Neural cell (in vitro differentiated cells): ENCODE measurements at regions not wholly inside any gene's neighbourhood (a gene's known extent, or its start where the extent isn't known, plus 50 kb on each side); places are given as distances from the start of the nearest gene placed in this dataset.

Experiments used
- H2AFZ ChIP-seq: fragments of 200-600, 300-800 bp; sonication (generic), shearing (Covaris generic); 2 replicates; pipeline ENCODE4 v1.6.0; 2014; ENCODE audit warnings: low read depth, mild to moderate bottlenecking, antibody characterized with exemption, low read length, moderate library complexity
- H3F3A ChIP-seq: fragments of 200-600 bp; shearing (Covaris generic); 2 replicates; pipeline ENCODE4 v1.6.1; 2016; ENCODE audit warnings: mild to moderate bottlenecking, moderate library complexity, mixed read lengths, antibody characterized with exemption, low read length; ENCODE audit not compliant: insufficient read depth, poor library complexity, severe bottlenecking
- H3K27ac ChIP-seq: fragments of 200-600, 300-800 bp; sonication (generic), shearing (Covaris generic); 2 replicates; pipeline ENCODE4 v1.5.1; 2014; ENCODE audit warnings: mild to moderate bottlenecking, low read length, moderate library complexity
- H3K27me3 ChIP-seq: fragments of 300-800, 200-600 bp; sonication (generic), shearing (Covaris generic); 2 replicates; pipeline ENCODE4 v1.6.0; 2014; ENCODE audit warnings: mild to moderate bottlenecking, low read depth, low read length, moderate library complexity; ENCODE audit not compliant: insufficient read depth
- H3K36me3 ChIP-seq: fragments of 300-800, 200-600 bp; sonication (generic), shearing (Covaris generic); 2 replicates; pipeline ENCODE4 v1.5.1; 2014; ENCODE audit warnings: mild to moderate bottlenecking, antibody characterized with exemption, low read length, moderate library complexity; ENCODE audit not compliant: insufficient read depth
- H3K4me2 ChIP-seq: fragments of 300-800, 200-600 bp; sonication (generic), shearing (Covaris generic); 2 replicates; pipeline ENCODE4 v1.6.0; 2014; ENCODE audit warnings: mild to moderate bottlenecking, low read length
- H3K4me3 ChIP-seq: fragments of 300-800, 200-600 bp; sonication (generic), shearing (Covaris generic); 2 replicates; pipeline ENCODE4 v1.5.1; 2014; ENCODE audit warnings: mild to moderate bottlenecking, low read length, moderate library complexity
- H3K79me2 ChIP-seq: fragments of 200-600 bp; shearing (Covaris generic); replicated peaks from 2 replicates; pipeline ENCODE4 v1.6.0; 2014; ENCODE audit warnings: mild to moderate bottlenecking, low read length, moderate library complexity; ENCODE audit not compliant: insufficient read depth
- H3K9ac ChIP-seq: fragments of 300-800, 200-600 bp; sonication (generic), shearing (Covaris generic); 2 replicates; pipeline ENCODE4 v1.6.1; 2016; ENCODE audit warnings: mild to moderate bottlenecking, low read length, mixed read lengths
- H3K9me2 ChIP-seq: fragments of 200-600 bp; shearing (Covaris generic); 2 replicates; pipeline ENCODE4 v1.6.1; 2016; ENCODE audit warnings: mild to moderate bottlenecking, low read length, mixed read lengths; ENCODE audit not compliant: insufficient read depth
- H3K9me3 ChIP-seq: fragments of 200-600, 300-800 bp; sonication (generic), shearing (Covaris generic); 2 replicates; pipeline ENCODE4 v1.6.1; 2016; ENCODE audit warnings: mild to moderate bottlenecking, mixed run types, low read length, moderate library complexity, mixed read lengths
- H4K20me1 ChIP-seq: fragments of 200-600 bp; shearing (Covaris generic); 2 replicates; pipeline ENCODE4 v1.6.1; 2016; ENCODE audit warnings: mild to moderate bottlenecking, mixed run types; ENCODE audit not compliant: insufficient read depth
- CTCF ChIP-seq: fragments of 450-650 bp; IDR thresholded peaks from 2 replicates; pipeline ENCODE4 v1.5.1; 2014; ENCODE audit warnings: antibody characterized with exemption, mild to moderate bottlenecking, moderate library complexity; ENCODE audit not compliant: poor library complexity, severe bottlenecking
- EP300 ChIP-seq: fragments of 450-650 bp; conservative IDR thresholded peaks from 2 replicates; pipeline ENCODE4 v1.6.1; 2014; ENCODE audit warnings: antibody characterized with exemption, mild to moderate bottlenecking, moderate library complexity; ENCODE audit not compliant: poor library complexity, severe bottlenecking
- EZH2 ChIP-seq: fragments of 200-600, 300-800 bp; shearing (Covaris generic), sonication (generic); IDR thresholded peaks from 2 replicates; pipeline ENCODE4 v1.6.1; 2014; ENCODE audit warnings: antibody characterized with exemption, low read length, borderline replicate concordance, mild to moderate bottlenecking; ENCODE audit not compliant: insufficient read depth, poor library complexity, severe bottlenecking
- MXI1 ChIP-seq: fragments of 450-650 bp; conservative IDR thresholded peaks from 2 replicates; pipeline ENCODE4 v1.6.1; 2014; ENCODE audit warnings: antibody characterized with exemption, mild to moderate bottlenecking; ENCODE audit not compliant: poor library complexity, severe bottlenecking
- POLR2AphosphoS5 ChIP-seq: IDR thresholded peaks from 2 replicates; pipeline ENCODE4 v1.6.1; 2012
- RAD21 ChIP-seq: fragments of 450-650 bp; conservative IDR thresholded peaks from 2 replicates; pipeline ENCODE4 v1.6.1; 2014; ENCODE audit warnings: antibody characterized with exemption, mild to moderate bottlenecking, moderate library complexity
- SMC3 ChIP-seq: fragments of 450-650 bp; conservative IDR thresholded peaks from 2 replicates; pipeline ENCODE4 v1.6.1; 2014; ENCODE audit warnings: antibody characterized with exemption, mild to moderate bottlenecking, moderate library complexity; ENCODE audit not compliant: poor library complexity
- TAF1 ChIP-seq: IDR thresholded peaks from 2 replicates; pipeline ENCODE4 v1.6.1; 2012; ENCODE audit warnings: low read depth
- TF ChIP-seq, protein P1 (sequence below): IDR thresholded peaks from 2 replicates; pipeline ENCODE4 v1.6.1; 2012; ENCODE audit warnings: borderline replicate concordance

- Histone ChIP-seq H3F3A (no peaks in the 10 kb centered on the region), H3K4me2 (no peak overlapping the region), H3K27ac (no peak overlapping the region), H3K9me3 (no peaks in the 10 kb centered on the region), H3K9me2 (no peaks in the 10 kb centered on the region), H3K27me3 (peaks cover 11% of the 10 kb centered on the region), H3K36me3 (no peaks in the 10 kb centered on the region), H3K4me3 (no peak overlapping the region), H2AFZ (no peak overlapping the region), H3K79me2 (no peaks in the 10 kb centered on the region), H4K20me1 (no peaks in the 10 kb centered on the region), H3K9ac (no peak overlapping the region)
- TF ChIP-seq EP300, result no peak
- no peak for TF ChIP-seq SMC3
- TF ChIP-seq RAD21, result no peak
- TF ChIP-seq, protein P1, sequence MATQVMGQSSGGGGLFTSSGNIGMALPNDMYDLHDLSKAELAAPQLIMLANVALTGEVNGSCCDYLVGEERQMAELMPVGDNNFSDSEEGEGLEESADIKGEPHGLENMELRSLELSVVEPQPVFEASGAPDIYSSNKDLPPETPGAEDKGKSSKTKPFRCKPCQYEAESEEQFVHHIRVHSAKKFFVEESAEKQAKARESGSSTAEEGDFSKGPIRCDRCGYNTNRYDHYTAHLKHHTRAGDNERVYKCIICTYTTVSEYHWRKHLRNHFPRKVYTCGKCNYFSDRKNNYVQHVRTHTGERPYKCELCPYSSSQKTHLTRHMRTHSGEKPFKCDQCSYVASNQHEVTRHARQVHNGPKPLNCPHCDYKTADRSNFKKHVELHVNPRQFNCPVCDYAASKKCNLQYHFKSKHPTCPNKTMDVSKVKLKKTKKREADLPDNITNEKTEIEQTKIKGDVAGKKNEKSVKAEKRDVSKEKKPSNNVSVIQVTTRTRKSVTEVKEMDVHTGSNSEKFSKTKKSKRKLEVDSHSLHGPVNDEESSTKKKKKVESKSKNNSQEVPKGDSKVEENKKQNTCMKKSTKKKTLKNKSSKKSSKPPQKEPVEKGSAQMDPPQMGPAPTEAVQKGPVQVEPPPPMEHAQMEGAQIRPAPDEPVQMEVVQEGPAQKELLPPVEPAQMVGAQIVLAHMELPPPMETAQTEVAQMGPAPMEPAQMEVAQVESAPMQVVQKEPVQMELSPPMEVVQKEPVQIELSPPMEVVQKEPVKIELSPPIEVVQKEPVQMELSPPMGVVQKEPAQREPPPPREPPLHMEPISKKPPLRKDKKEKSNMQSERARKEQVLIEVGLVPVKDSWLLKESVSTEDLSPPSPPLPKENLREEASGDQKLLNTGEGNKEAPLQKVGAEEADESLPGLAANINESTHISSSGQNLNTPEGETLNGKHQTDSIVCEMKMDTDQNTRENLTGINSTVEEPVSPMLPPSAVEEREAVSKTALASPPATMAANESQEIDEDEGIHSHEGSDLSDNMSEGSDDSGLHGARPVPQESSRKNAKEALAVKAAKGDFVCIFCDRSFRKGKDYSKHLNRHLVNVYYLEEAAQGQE, result no peak
- TF ChIP-seq EZH2, result no peak
- no peak for TF ChIP-seq CTCF
- TF ChIP-seq TAF1, result no peak
- no peak for TF ChIP-seq MXI1
- no peak for TF ChIP-seq POLR2AphosphoS5
These were observed 94.3 kb upstream of the FRMD4A start for GRCh38 chr10:14425034-14425433.

- no peaks in the 10 kb centered on the region for H3K9me3 ChIP-seq
- H3K27ac ChIP-seq, result no peak overlapping the region
- no peak overlapping the region for H3K9ac ChIP-seq
- H3K36me3 ChIP-seq, result no peaks in the 10 kb centered on the region
- no peaks in the 10 kb centered on the region for H3K9me2 ChIP-seq
- H4K20me1 ChIP-seq, result no peaks in the 10 kb centered on the region
- H3F3A ChIP-seq, result no peaks in the 10 kb centered on the region
- TF ChIP-seq CTCF (no peak), EP300 (no peak), SMC3 (no peak), MXI1 (no peak), RAD21 (no peak), TAF1 (no peak), POLR2AphosphoS5 (no peak), EZH2 (no peak)
- TF ChIP-seq, protein P1, result no peak
- peaks cover 11% of the 10 kb centered on the region for H3K27me3 ChIP-seq
- no peaks in the 10 kb centered on the region for H3K79me2 ChIP-seq
- no peak overlapping the region for H3K4me3 ChIP-seq
- no peak overlapping the region for H3K4me2 ChIP-seq
- H2AFZ ChIP-seq, result no peak overlapping the region
These were observed 92.5 kb upstream of the FRMD4A start for GRCh38 chr10:14423111-14423744.
